DMS53 (cell line): ENCODE measurements at regions not wholly inside any gene's neighbourhood (a gene's known extent, or its start where the extent isn't known, plus 50 kb on each side); places are given as distances from the start of the nearest gene placed in this dataset.
A peak's percentile ranks its signal among the peaks of the same experiment; 100 is the strongest.
"Not testable (repeated sequence)": the region's sequence is repeated elsewhere in the genome, so short reads cannot be mapped to it uniquely, and the experiment has no call there.

ENCODE experiments used
- DNase-seq: peaks from one replicate; lab custom pipeline; 2025; lab: John Stamatoyannopoulos, UW

GRCh38 chr16:55015181-55015913 lies 84.7 kb downstream of the IRX5 start:
- no peak for DNase-seq

GRCh38 chr16:55016515-55016914 lies 85.8 kb downstream of the IRX5 start:
- DNase-seq, result no peak

- no peak for DNase-seq
Measured at GRCh38 chr16:55017321-55017720, 86.7 kb downstream of the IRX5 start.

- no peak for DNase-seq
Measured at GRCh38 chr16:55018881-55019280, 88.2 kb downstream of the IRX5 start.

- DNase-seq, result no peak
Measured at GRCh38 chr16:55019419-55020131, 88.9 kb downstream of the IRX5 start.

GRCh38 chr16:55021595-55022475 lies 91.2 kb downstream of the IRX5 start:
- peak; percentile 55 for DNase-seq

GRCh38 chr16:55027260-55027659 lies 96.6 kb downstream of the IRX5 start:
- DNase-seq, result not testable (repeated sequence)

- no peak for DNase-seq
Measured at GRCh38 chr16:55029509-55029908, 98.8 kb downstream of the IRX5 start.

- no peak for DNase-seq
Measured at GRCh38 chr16:55030944-55031343, 100.3 kb downstream of the IRX5 start.

- DNase-seq, result no peak
Measured at GRCh38 chr16:55031481-55031880, 100.8 kb downstream of the IRX5 start.

GRCh38 chr16:55033225-55034156 lies 102.8 kb downstream of the IRX5 start:
- DNase-seq, result no peak

- DNase-seq, result peak; percentile 30
Measured at GRCh38 chr16:55035029-55035428, 104.4 kb downstream of the IRX5 start.

- no peak for DNase-seq
Measured at GRCh38 chr16:55035956-55036355, 105.3 kb downstream of the IRX5 start.

- DNase-seq, result no peak
Measured at GRCh38 chr16:55036371-55036821, 105.7 kb downstream of the IRX5 start.

GRCh38 chr16:55037046-55037445 lies 106.4 kb downstream of the IRX5 start:
- DNase-seq, result no peak

- DNase-seq, result no peak
Measured at GRCh38 chr16:55037966-55038365, 107.3 kb downstream of the IRX5 start.

- no peak for DNase-seq
Measured at GRCh38 chr16:55039042-55039441, 108.4 kb downstream of the IRX5 start.

GRCh38 chr16:55039511-55039910 lies 108.8 kb downstream of the IRX5 start:
- no peak for DNase-seq

GRCh38 chr16:55039931-55040330 lies 109.3 kb downstream of the IRX5 start:
- DNase-seq, result no peak

GRCh38 chr16:55040366-55041086 lies 109.9 kb downstream of the IRX5 start:
- no peak for DNase-seq
